Psoas muscle (tissue), 7 donors: ENCODE measurements at regions not wholly inside any gene's neighbourhood (a gene's known extent, or its start where the extent isn't known, plus 50 kb on each side); places are given as distances from the start of the nearest gene placed in this dataset.

Source experiments
- ATAC-seq, 4 donors: fragments of 200-7000 bp; cut with Tn5 transposase; one replicate each; pipeline ENCODE4 v1.9.1; 2020; ENCODE audit warnings: moderate library complexity in 3 of 4, mild to moderate bottlenecking in 2 of 4
- DNase-seq, 2 donors: peaks; one replicate each; pipeline ENCODE4 v3.0.0-alpha.2; 2020
- H3K27ac ChIP-seq: fragments of 200-600 bp; one replicate; pipeline ENCODE4 v1.8.0; 2022
- H3K27me3 ChIP-seq, 3 donors: fragments of 200-600 bp in 1 of 3; one replicate each; pipeline versions ENCODE4 v1.6.1 to v1.8.0; 2013 to 2022; ENCODE audit warnings: low read length in 2 of 3, mild to moderate bottlenecking in 2 of 3, moderate library complexity in 1 of 3; ENCODE audit not compliant: insufficient read depth in 3 of 3
- H3K36me3 ChIP-seq, 2 donors: fragments of 200-600 bp in 1 of 2; one replicate each; pipeline versions ENCODE4 v1.6.1 to v1.8.0; 2013 to 2022; ENCODE audit warnings: low read depth in 1 of 2, mild to moderate bottlenecking in 1 of 2, moderate library complexity in 1 of 2; ENCODE audit not compliant: insufficient read depth in 1 of 2
- H3K4me1 ChIP-seq: fragments of 200-600 bp; one replicate; pipeline ENCODE4 v1.8.0; 2022
- H3K4me3 ChIP-seq: fragments of 200-600 bp; one replicate; pipeline ENCODE4 v1.8.0; 2022; ENCODE audit warnings: mild to moderate bottlenecking
- H3K9me3 ChIP-seq: fragments of 200-600 bp; one replicate; pipeline ENCODE4 v1.8.0; 2022
- CTCF ChIP-seq: fragments of 200-600 bp; IDR thresholded peaks from one replicate; pipeline ENCODE4 v1.8.0; 2022; ENCODE audit warnings: antibody characterized with exemption
- WGBS, 3 donors: extraction: QIAGEN DNeasy Blood & Tissue Kit; methylation state at CpG; one replicate each; pipeline versions ENCODE4 v1.1.6 to v1.1.7; 2013; 5-methylcytosine and 5-hydroxymethylcytosine counted together
- intact Hi-C, 2 donors: fragments of 100-400 bp; cut with DNase I; formaldehyde crosslinking; loops; one replicate each; pipeline versions ENCODE4 v1.11.0 to v1.14.2; 2022
- donor health status: healthy with polysubstance abuse.
- donor health status: DM: no; HTN: no; CAD: no; lungs with moderate emphysema.
- donor health status: Bipolar disorder and iron deficiency.
- donor health status: healthy.
- donor health status: DM: yes; HTN: yes; CAD: no.
- donor health status: DM: no; HTN: no; CAD: no.
- donor health status: DM: yes; HTN: yes; CAD: no.

GRCh38 chr21:17988102-17988437 is 168.9 kb upstream of the C21orf91 start:
- no peak for TF ChIP-seq CTCF
- H3K27ac ChIP-seq = no peak overlapping the region
- no peaks in the 10 kb centered on the region for H3K27me3 ChIP-seq
- DNase-seq (no peak), ATAC-seq (no peak)
- peaks cover 8% of the 10 kb centered on the region for H3K9me3 ChIP-seq
- 21 to 34% (median 34%) methylated on average over 1 of the region's 1 CpG for WGBS, 3 donors
- no peaks in the 10 kb centered on the region for H3K4me1 ChIP-seq
- no peak overlapping the region for H3K4me3 ChIP-seq
- no peaks in the 10 kb centered on the region for H3K36me3 ChIP-seq
- intact Hi-C loops = no loop called here

- no peak for DNase-seq
- no peak for ATAC-seq
- TF ChIP-seq CTCF = no peak
- Histone ChIP-seq H3K27ac (no peak overlapping the region), H3K36me3 (no peaks in the 10 kb centered on the region), H3K27me3 (no peaks in the 10 kb centered on the region), H3K9me3 (peaks cover 8% of the 10 kb centered on the region), H3K4me1 (no peaks in the 10 kb centered on the region), H3K4me3 (no peak overlapping the region)
- intact Hi-C loops = no loop called here
Measured at GRCh38 chr21:17987382-17988101, 168.4 kb upstream of the C21orf91 start.

GRCh38 chr21:17981060-17981740 is 162.0 kb upstream of the C21orf91 start:
- no peak overlapping the region for H3K27ac ChIP-seq
- no peak overlapping the region for H3K4me3 ChIP-seq
- intact Hi-C loops = no loop called here
- 24 to 34% (median 24%) methylated on average over 4 of the region's 4 CpGs for WGBS, 3 donors
- no peaks in the 10 kb centered on the region for H3K4me1 ChIP-seq
- H3K27me3 ChIP-seq = no peaks in the 10 kb centered on the region
- ATAC-seq (no peak), DNase-seq (no peak)
- no peak for TF ChIP-seq CTCF
- H3K9me3 ChIP-seq = no peaks in the 10 kb centered on the region
- no peaks in the 10 kb centered on the region for H3K36me3 ChIP-seq

- no peak for ATAC-seq
- whole genome bisulfite sequencing, 3 donors = 21 to 33% (median 24%) methylated on average over 1 of the region's 1 CpG
- no peak for TF ChIP-seq CTCF
Measured at GRCh38 chr21:17979763-17980162, 160.6 kb upstream of the C21orf91 start.

More at GRCh38 chr21:17979763-17980162, 160.6 kb upstream of the C21orf91 start:
- no peak for DNase-seq
- Histone ChIP-seq H3K4me1 (no peaks in the 10 kb centered on the region), H3K36me3 (no peaks in the 10 kb centered on the region), H3K27me3 (no peaks in the 10 kb centered on the region), H3K27ac (no peak overlapping the region), H3K9me3 (no peaks in the 10 kb centered on the region), H3K4me3 (no peak overlapping the region)
- intact Hi-C loops = no loop called here
